ENCODE measurements at regions not wholly inside any gene's neighbourhood (a gene's known extent, or its start where the extent isn't known, plus 50 kb on each side); places are given as distances from the start of the nearest gene placed in this dataset.

DNA sequence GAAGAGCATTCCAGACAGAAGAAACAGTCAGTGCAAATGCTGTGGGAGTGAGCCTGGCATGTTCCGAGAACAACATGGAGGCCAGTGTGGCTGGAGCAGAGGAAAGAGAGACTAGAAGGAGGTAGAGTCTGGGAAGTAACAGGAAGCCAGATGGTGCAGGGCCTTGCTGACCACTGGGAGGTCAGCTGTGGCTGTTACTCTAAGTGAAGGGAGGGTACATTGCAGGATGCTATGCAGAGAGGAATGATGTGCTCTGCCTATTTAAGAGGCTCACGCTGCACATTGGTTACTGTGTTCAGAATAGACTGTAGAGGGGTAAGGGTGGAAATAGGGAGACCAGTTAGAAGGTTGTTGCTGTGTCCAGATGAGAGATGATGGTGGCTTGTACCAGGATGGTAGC, 88.6 kb upstream of the CACNA1E start:
- no peak for TF ChIP-seq CTCF (IDR thresholded peaks at IDR 0.05)
- TF ChIP-seq POLR2A (IDR thresholded peaks at IDR 0.05): no peak

Measured in thyroid gland (tissue), 4 donors.